H9 (cell line): ENCODE measurements at regions not wholly inside any gene's neighbourhood (a gene's known extent, or its start where the extent isn't known, plus 50 kb on each side); places are given as distances from the start of the nearest gene placed in this dataset.

ENCODE experiments used
- DNase-seq: peaks from one replicate; pipeline ENCODE4 v3.0.0-alpha.2; 2017
- H2AFZ ChIP-seq: one replicate; pipeline ENCODE4 v1.6.1; 2013; ENCODE audit warnings: mild to moderate bottlenecking, low read length, control low read depth, moderate library complexity
- H2AK5ac ChIP-seq: 2 replicates; pipeline ENCODE4 v1.6.1; 2013; ENCODE audit warnings: low read length, control low read depth, mixed read lengths; ENCODE audit not compliant: insufficient read length
- H2BK120ac ChIP-seq: one replicate; pipeline ENCODE4 v1.6.1; 2013; ENCODE audit warnings: low read depth, mild to moderate bottlenecking, low read length, control low read depth, inconsistent platforms; ENCODE audit not compliant: poor library complexity, severe bottlenecking
- H2BK12ac ChIP-seq: 2 replicates; pipeline ENCODE4 v1.6.1; 2013; ENCODE audit warnings: low read length, control low read depth, mixed read lengths, low read depth; ENCODE audit not compliant: insufficient read length
- H2BK15ac ChIP-seq: 2 replicates; pipeline ENCODE4 v1.6.1; 2013; ENCODE audit warnings: low read depth, low read length, control low read depth
- H2BK20ac ChIP-seq: one replicate; pipeline ENCODE4 v1.6.1; 2013; ENCODE audit warnings: low read depth, mild to moderate bottlenecking, low read length, control low read depth, inconsistent platforms; ENCODE audit not compliant: poor library complexity, severe bottlenecking
- H2BK5ac ChIP-seq: 2 replicates; pipeline ENCODE4 v1.6.1; 2013; ENCODE audit warnings: low read length, control low read depth, mixed read lengths; ENCODE audit not compliant: insufficient read length
- H3K14ac ChIP-seq: 2 replicates; pipeline ENCODE4 v1.6.1; 2013; ENCODE audit warnings: low read length, control low read depth; ENCODE audit not compliant: insufficient read depth
- H3K18ac ChIP-seq: 2 replicates; pipeline ENCODE4 v1.6.1; 2013; ENCODE audit warnings: low read depth, mild to moderate bottlenecking, mixed read lengths, low read length, control low read depth; ENCODE audit not compliant: insufficient read length
- H3K23ac ChIP-seq: 2 replicates; pipeline ENCODE4 v1.6.1; 2013; ENCODE audit warnings: low read length, control low read depth, mixed read lengths, low read depth; ENCODE audit not compliant: insufficient read length
- H3K23me2 ChIP-seq: 2 replicates; pipeline ENCODE4 v1.6.1; 2013; ENCODE audit warnings: low read depth, mild to moderate bottlenecking, mixed read lengths, low read length, control low read depth; ENCODE audit not compliant: insufficient read length, poor library complexity, severe bottlenecking
- H3K27ac ChIP-seq: 2 replicates; pipeline ENCODE4 v1.5.1; 2013; ENCODE audit warnings: low read length, control low read depth, mixed read lengths, low read depth; ENCODE audit not compliant: insufficient read length
- H3K27me3 ChIP-seq: 2 replicates; pipeline ENCODE4 v1.6.1; 2013; ENCODE audit warnings: low read length, control low read depth, inconsistent platforms; ENCODE audit not compliant: insufficient read depth
- H3K4ac ChIP-seq: 2 replicates; pipeline ENCODE4 v1.6.1; 2013; ENCODE audit warnings: low read depth, mild to moderate bottlenecking, control low read depth, inconsistent platforms, low read length, moderate library complexity
- H3K4me1 ChIP-seq: 2 replicates; pipeline ENCODE4 v1.6.1; 2013; ENCODE audit warnings: low read length, control low read depth, inconsistent platforms; ENCODE audit not compliant: insufficient read depth
- H3K4me2 ChIP-seq: 2 replicates; pipeline ENCODE4 v1.6.1; 2013; ENCODE audit warnings: low read length, control low read depth, mixed read lengths; ENCODE audit not compliant: insufficient read length, insufficient read depth
- H3K56ac ChIP-seq: 2 replicates; pipeline ENCODE4 v1.6.1; 2013; ENCODE audit warnings: low read depth, mild to moderate bottlenecking, mixed read lengths, low read length, control low read depth; ENCODE audit not compliant: insufficient read length
- H3K79me1 ChIP-seq: 2 replicates; pipeline ENCODE4 v1.6.1; 2013; ENCODE audit warnings: low read depth, mild to moderate bottlenecking, moderate library complexity, low read length, control low read depth, inconsistent platforms; ENCODE audit not compliant: insufficient read depth, poor library complexity, severe bottlenecking
- H3K79me2 ChIP-seq: 2 replicates; pipeline ENCODE4 v1.6.1; 2013; ENCODE audit warnings: low read length, control low read depth, inconsistent platforms; ENCODE audit not compliant: insufficient read depth
- H3K9ac ChIP-seq: 2 replicates; pipeline ENCODE4 v1.6.1; 2013; ENCODE audit warnings: low read length, control low read depth, mixed read lengths; ENCODE audit not compliant: insufficient read length; ENCODE audit errors: extremely low read depth
- H3K9me3 ChIP-seq: one replicate; pipeline ENCODE4 v1.6.1; 2013; ENCODE audit warnings: low read depth, low read length, inconsistent platforms; ENCODE audit not compliant: control insufficient read depth
- H3T11ph ChIP-seq: one replicate; pipeline ENCODE4 v1.6.1; 2013; ENCODE audit warnings: mild to moderate bottlenecking, low read length, control low read depth, inconsistent platforms
- H4K20me1 ChIP-seq: one replicate; pipeline ENCODE4 v1.6.1; 2013; ENCODE audit not compliant: control insufficient read depth, insufficient read length, insufficient read depth
- H4K5ac ChIP-seq: 2 replicates; pipeline ENCODE4 v1.6.1; 2013; ENCODE audit warnings: low read depth, mild to moderate bottlenecking, mixed read lengths, low read length, control low read depth; ENCODE audit not compliant: insufficient read length
- H4K8ac ChIP-seq: replicated peaks from 2 replicates; pipeline ENCODE4 v1.6.1; 2013; ENCODE audit warnings: low read length, control low read depth, mixed read lengths, low read depth; ENCODE audit not compliant: insufficient read length
- H4K91ac ChIP-seq: 2 replicates; pipeline ENCODE4 v1.6.1; 2013; ENCODE audit warnings: low read depth, mild to moderate bottlenecking, moderate library complexity, mixed read lengths, low read length, control low read depth; ENCODE audit not compliant: insufficient read length
- H3K27ac Mint-ChIP-seq, 3 experiments: 2 replicates in 2 of 3; 3 replicates in 1 of 3; pipeline ENCODE4 v1.8.0; 2020 to 2021; ENCODE audit warnings: mixed read lengths in 3 of 3, mild to moderate bottlenecking in 1 of 3, moderate library complexity in 1 of 3
- H3K27me3 Mint-ChIP-seq: 2 replicates; pipeline ENCODE4 v1.8.0; 2021; ENCODE audit warnings: low read depth, mild to moderate bottlenecking, moderate library complexity, mixed read lengths
- H3K36me3 Mint-ChIP-seq, 3 experiments: 2 replicates in 2 of 3; 3 replicates in 1 of 3; pipeline ENCODE4 v1.8.0; 2020 to 2021; ENCODE audit warnings: low read depth in 3 of 3, mixed read lengths in 3 of 3; ENCODE audit not compliant: insufficient read depth in 1 of 3
- H3K4me1 Mint-ChIP-seq, 2 experiments: 2 replicates each; pipeline ENCODE4 v1.8.0; 2020; ENCODE audit warnings: mixed read lengths in 2 of 2
- H3K4me3 Mint-ChIP-seq, 2 experiments: 2 replicates in 1 of 2; 3 replicates in 1 of 2; pipeline ENCODE4 v1.8.0; 2020 to 2021; ENCODE audit warnings: mild to moderate bottlenecking in 2 of 2, mixed read lengths in 2 of 2, moderate library complexity in 1 of 2
- H3K9me3 Mint-ChIP-seq, 2 experiments: 2 replicates in 1 of 2; 3 replicates in 1 of 2; pipeline ENCODE4 v1.8.0; 2020; ENCODE audit warnings: mild to moderate bottlenecking in 2 of 2, mixed read lengths in 2 of 2, moderate library complexity in 1 of 2
- TF ChIP-seq, protein P1 (sequence below): fragments of 200-600 bp; sonication (generic); conservative IDR thresholded peaks from 3 replicates; pipeline ENCODE4 v1.8.0; 2021; ENCODE audit warnings: antibody characterized with exemption, mild to moderate bottlenecking

DNA sequence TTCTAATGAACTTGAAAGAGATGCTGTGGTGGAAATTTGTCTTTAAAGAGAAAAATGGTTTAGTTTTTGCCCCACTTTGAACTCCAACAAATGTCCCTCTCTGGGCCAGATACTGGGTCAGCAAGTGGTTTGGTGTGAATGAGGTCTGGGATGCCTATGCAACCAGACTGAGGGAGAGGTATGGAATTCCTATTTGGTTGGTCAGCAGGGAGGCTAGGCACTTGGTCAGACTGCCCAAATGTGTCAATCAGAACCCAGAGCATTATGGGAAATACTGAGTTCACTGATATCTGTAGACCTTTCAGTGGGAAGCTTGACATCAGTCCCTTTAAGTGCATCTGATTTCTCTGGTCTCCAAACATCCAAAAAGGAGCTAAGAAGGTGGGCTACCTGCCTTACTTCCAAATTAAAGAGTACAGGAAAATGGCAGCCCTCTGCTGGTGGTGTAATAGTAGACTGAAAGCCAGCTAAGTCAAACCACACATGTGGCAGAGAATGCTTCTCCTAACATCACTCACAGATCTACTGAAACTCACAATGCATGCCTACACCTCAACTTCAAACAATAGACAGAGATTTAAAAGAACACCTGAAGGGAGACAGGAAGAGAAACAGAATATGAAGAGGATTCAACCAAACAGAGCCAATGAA, 510.1 kb downstream of the PLA2G4A start:
- H4K20me1 ChIP-seq = no peaks in the 10 kb centered on the region
- no peak overlapping the region for H2BK15ac ChIP-seq
- no peak overlapping the region for H3T11ph ChIP-seq
- Mint-ChIP-seq H3K27ac (no peak overlapping the region), H3K36me3 (no peaks in the 10 kb centered on the region), H3K27me3 (no peaks in the 10 kb centered on the region), H3K4me1 (peaks cover 0 to 2% of the 10 kb centered on the region in 2 experiments; a peak in 2 of 4 replicates), H3K9me3 (no peaks in the 10 kb centered on the region), H3K4me3 (no peak overlapping the region)
- TF ChIP-seq, protein P1, sequence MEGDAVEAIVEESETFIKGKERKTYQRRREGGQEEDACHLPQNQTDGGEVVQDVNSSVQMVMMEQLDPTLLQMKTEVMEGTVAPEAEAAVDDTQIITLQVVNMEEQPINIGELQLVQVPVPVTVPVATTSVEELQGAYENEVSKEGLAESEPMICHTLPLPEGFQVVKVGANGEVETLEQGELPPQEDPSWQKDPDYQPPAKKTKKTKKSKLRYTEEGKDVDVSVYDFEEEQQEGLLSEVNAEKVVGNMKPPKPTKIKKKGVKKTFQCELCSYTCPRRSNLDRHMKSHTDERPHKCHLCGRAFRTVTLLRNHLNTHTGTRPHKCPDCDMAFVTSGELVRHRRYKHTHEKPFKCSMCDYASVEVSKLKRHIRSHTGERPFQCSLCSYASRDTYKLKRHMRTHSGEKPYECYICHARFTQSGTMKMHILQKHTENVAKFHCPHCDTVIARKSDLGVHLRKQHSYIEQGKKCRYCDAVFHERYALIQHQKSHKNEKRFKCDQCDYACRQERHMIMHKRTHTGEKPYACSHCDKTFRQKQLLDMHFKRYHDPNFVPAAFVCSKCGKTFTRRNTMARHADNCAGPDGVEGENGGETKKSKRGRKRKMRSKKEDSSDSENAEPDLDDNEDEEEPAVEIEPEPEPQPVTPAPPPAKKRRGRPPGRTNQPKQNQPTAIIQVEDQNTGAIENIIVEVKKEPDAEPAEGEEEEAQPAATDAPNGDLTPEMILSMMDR = peak; percentile 27; the same call in 2 of the 3 replicates
- H3K9ac ChIP-seq = no peak overlapping the region
- no peak overlapping the region for H2BK20ac ChIP-seq
- H2BK5ac ChIP-seq = no peak overlapping the region
- H3K4me2 ChIP-seq = no peak overlapping the region
- DNase-seq = no peak
- no peak overlapping the region for H3K27ac ChIP-seq
- no peak overlapping the region for H3K4ac ChIP-seq
- no peak overlapping the region for H2AK5ac ChIP-seq
- no peak overlapping the region for H3K23ac ChIP-seq
- no peak overlapping the region for H2BK120ac ChIP-seq
- H3K4me1 ChIP-seq = no peaks in the 10 kb centered on the region
- H2AFZ ChIP-seq = no peak overlapping the region
- no peaks in the 10 kb centered on the region for H3K23me2 ChIP-seq
- no peak overlapping the region for H2BK12ac ChIP-seq
- no peak overlapping the region for H3K18ac ChIP-seq
- no peaks in the 10 kb centered on the region for H3K79me2 ChIP-seq
- H3K79me1 ChIP-seq = no peaks in the 10 kb centered on the region
- H4K91ac ChIP-seq = no peak overlapping the region
- no peaks in the 10 kb centered on the region for H3K27me3 ChIP-seq
- H4K5ac ChIP-seq = no peak overlapping the region
- no peaks in the 10 kb centered on the region for H3K9me3 ChIP-seq
- H3K14ac ChIP-seq = no peak overlapping the region
- no peak overlapping the region for H4K8ac ChIP-seq
- H3K56ac ChIP-seq = no peak overlapping the region
